ENCODE measurements at regions not wholly inside any gene's neighbourhood (a gene's known extent, or its start where the extent isn't known, plus 50 kb on each side); places are given as distances from the start of the nearest gene placed in this dataset.

- no peak for DNase-seq
Observed at GRCh38 chr7:98514211-98515031, 102.7 kb upstream of the NPTX2 start.

GRCh38 chr7:98511175-98511574, 105.9 kb upstream of the NPTX2 start:
- DNase-seq = no peak

GRCh38 chr7:98509836-98510235, 107.2 kb upstream of the NPTX2 start:
- no peak for DNase-seq

GRCh38 chr7:98506471-98506870, 105.6 kb upstream of the BAIAP2L1 start:
- no peak for DNase-seq

- DNase-seq = no peak
Observed at GRCh38 chr7:98500764-98501163, 99.9 kb upstream of the BAIAP2L1 start.

GRCh38 chr7:98496618-98497017, 95.7 kb upstream of the BAIAP2L1 start:
- DNase-seq = no peak

GRCh38 chr7:98495200-98495955, 94.5 kb upstream of the BAIAP2L1 start:
- no peak for DNase-seq

GRCh38 chr7:98493030-98493778, 92.3 kb upstream of the BAIAP2L1 start:
- DNase-seq = no peak

- no peak for DNase-seq
Observed at GRCh38 chr7:98488167-98488566, 87.3 kb upstream of the BAIAP2L1 start.

GRCh38 chr7:98483964-98484545, 83.2 kb upstream of the BAIAP2L1 start:
- no peak for DNase-seq

GRCh38 chr7:98483276-98483963, 82.5 kb upstream of the BAIAP2L1 start:
- no peak for DNase-seq

- DNase-seq = no peak
Observed at GRCh38 chr7:98479318-98479717, 78.4 kb upstream of the BAIAP2L1 start.

- no peak for DNase-seq
Observed at GRCh38 chr7:98475352-98475751, 74.5 kb upstream of the BAIAP2L1 start.

GRCh38 chr7:98474558-98474957, 73.7 kb upstream of the BAIAP2L1 start:
- no peak for DNase-seq

GRCh38 chr7:98472521-98472954, 71.6 kb upstream of the BAIAP2L1 start:
- DNase-seq = no peak

- DNase-seq = peak; percentile 48 to 52
Observed at GRCh38 chr7:98470485-98471240, 69.8 kb upstream of the BAIAP2L1 start.

GRCh38 chr7:98469088-98469487, 68.2 kb upstream of the BAIAP2L1 start:
- DNase-seq = no peak

GRCh38 chr7:98467570-98468312, 66.9 kb upstream of the BAIAP2L1 start:
- no peak for DNase-seq

GRCh38 chr7:98465022-98465421, 64.1 kb upstream of the BAIAP2L1 start:
- no peak for DNase-seq

- DNase-seq = no peak
Observed at GRCh38 chr7:98464558-98464940, 63.7 kb upstream of the BAIAP2L1 start.

Data from activated T-cell treated with anti-CD3 and anti-CD28 coated beads, Interleukin-2, amount 50 U/mL, for 48 hours (primary cell).